DND-41 (cell line): ENCODE measurements at regions not wholly inside any gene's neighbourhood (a gene's known extent, or its start where the extent isn't known, plus 50 kb on each side); places are given as distances from the start of the nearest gene placed in this dataset.

Experiments used
- EZH2 ChIP-seq: IDR thresholded peaks from 3 replicates; pipeline ENCODE4 v1.6.1; 2012; ENCODE audit warnings: borderline replicate concordance, low read depth, mild to moderate bottlenecking, moderate library complexity, low read length, inconsistent platforms; ENCODE audit not compliant: severe bottlenecking
- TF ChIP-seq, protein P1 (sequence below): IDR thresholded peaks from 2 replicates; pipeline ENCODE4 v1.5.1; 2012; ENCODE audit warnings: borderline replicate concordance, low read length, moderate library complexity, mild to moderate bottlenecking; ENCODE audit not compliant: poor library complexity, severe bottlenecking; ENCODE audit errors: extremely low read depth

DNA sequence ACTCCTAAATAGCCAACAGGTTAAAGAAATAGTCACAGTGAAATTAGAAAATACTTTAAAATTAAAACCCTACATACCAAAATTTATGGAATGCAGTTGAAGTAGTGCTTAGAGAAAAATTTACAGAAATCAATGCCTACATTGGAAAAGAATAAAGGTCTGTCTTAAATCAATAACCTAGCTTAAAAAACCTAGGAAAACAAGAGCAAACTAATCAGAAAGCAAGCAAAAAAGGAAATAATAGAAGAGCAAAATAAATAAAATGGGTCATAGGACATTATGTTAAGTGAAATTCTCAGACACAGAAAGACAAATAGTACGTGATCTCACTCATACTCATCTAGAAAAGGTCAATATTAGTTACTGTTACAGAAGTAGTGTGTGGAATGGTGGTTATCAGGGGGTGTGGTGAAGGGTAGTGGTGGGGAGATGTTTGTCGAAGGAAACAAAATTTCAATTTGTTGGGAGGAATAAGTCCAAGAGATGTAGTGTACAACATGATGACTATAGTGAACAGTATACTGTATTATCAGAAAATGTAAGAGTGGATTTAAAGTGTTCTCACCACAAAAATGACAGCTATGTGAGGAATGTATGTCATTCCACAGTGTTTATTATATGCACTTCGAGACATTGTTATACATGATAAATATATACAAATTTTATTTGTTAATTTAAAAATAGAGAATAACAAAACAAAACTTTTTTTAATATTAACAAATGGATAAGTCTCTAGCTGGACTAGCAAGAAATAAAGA lies 423.6 kb downstream of the CDH26 start:
- TF ChIP-seq, protein P1, sequence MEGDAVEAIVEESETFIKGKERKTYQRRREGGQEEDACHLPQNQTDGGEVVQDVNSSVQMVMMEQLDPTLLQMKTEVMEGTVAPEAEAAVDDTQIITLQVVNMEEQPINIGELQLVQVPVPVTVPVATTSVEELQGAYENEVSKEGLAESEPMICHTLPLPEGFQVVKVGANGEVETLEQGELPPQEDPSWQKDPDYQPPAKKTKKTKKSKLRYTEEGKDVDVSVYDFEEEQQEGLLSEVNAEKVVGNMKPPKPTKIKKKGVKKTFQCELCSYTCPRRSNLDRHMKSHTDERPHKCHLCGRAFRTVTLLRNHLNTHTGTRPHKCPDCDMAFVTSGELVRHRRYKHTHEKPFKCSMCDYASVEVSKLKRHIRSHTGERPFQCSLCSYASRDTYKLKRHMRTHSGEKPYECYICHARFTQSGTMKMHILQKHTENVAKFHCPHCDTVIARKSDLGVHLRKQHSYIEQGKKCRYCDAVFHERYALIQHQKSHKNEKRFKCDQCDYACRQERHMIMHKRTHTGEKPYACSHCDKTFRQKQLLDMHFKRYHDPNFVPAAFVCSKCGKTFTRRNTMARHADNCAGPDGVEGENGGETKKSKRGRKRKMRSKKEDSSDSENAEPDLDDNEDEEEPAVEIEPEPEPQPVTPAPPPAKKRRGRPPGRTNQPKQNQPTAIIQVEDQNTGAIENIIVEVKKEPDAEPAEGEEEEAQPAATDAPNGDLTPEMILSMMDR: no peak
- no peak for TF ChIP-seq EZH2
